PC-3 (cell line): ENCODE measurements at regions not wholly inside any gene's neighbourhood (a gene's known extent, or its start where the extent isn't known, plus 50 kb on each side); places are given as distances from the start of the nearest gene placed in this dataset.

ENCODE experiments used
- ATAC-seq: fragments of 200-7000 bp; cut with Tn5 transposase; 2 replicates; pipeline ENCODE4 v1.9.1; 2020; ENCODE audit warnings: mild to moderate bottlenecking, moderate library complexity
- BruUV-seq: library from RNA; stranded (reverse); fragments of 400-500 nt; replicated peaks from 2 replicates; lab custom pipeline; 2021; lab: Mats Ljungman, UMichigan
- CTCF ChIA-PET: fragments of 300-600 bp; sonication (Branson Sonifier 250); formaldehyde crosslinking; loops from one replicate; lab custom pipeline; 2022; ENCODE audit warnings: antibody characterized with exemption; lab: Charles Lee
- POLR2A ChIA-PET: fragments of 300-600 bp; sonication (Branson Sonifier 250); formaldehyde crosslinking; loops from one replicate; lab custom pipeline; 2022; ENCODE audit warnings: antibody characterized with exemption; ENCODE audit not compliant: unreplicated experiment; lab: Charles Lee
- DNase-seq: peaks from one replicate; pipeline ENCODE4 v3.0.0-alpha.2; 2015
- H2AFZ ChIP-seq: fragments of 300-600 bp; sonication (generic); 2 replicates; pipeline ENCODE4 v1.6.0; 2016; ENCODE audit warnings: antibody characterized with exemption, low read length
- H3F3A ChIP-seq: fragments of 300-600 bp; sonication (generic); one replicate; pipeline ENCODE4 v1.6.0; 2017; ENCODE audit warnings: antibody characterized with exemption, low read length, control low read depth, mild to moderate bottlenecking; ENCODE audit not compliant: unreplicated experiment
- H3K27ac ChIP-seq: fragments of 300-600 bp; sonication (generic); 2 replicates; pipeline ENCODE4 v1.5.1; 2016; ENCODE audit warnings: mild to moderate bottlenecking, low read length
- H3K27me3 ChIP-seq: fragments of 300-600 bp; sonication (generic); 2 replicates; pipeline ENCODE4 v1.6.1; 2016; ENCODE audit warnings: low read length, mixed read lengths
- H3K36me3 ChIP-seq: fragments of 300-600 bp; sonication (generic); 2 replicates; pipeline ENCODE4 v1.6.1; 2016; ENCODE audit warnings: low read depth, mixed run types, low read length, mixed read lengths
- H3K4me1 ChIP-seq: fragments of 300-600 bp; sonication (generic); 2 replicates; pipeline ENCODE4 v1.5.1; 2016; ENCODE audit warnings: low read length; ENCODE audit not compliant: insufficient read depth
- H3K4me2 ChIP-seq: fragments of 300-600 bp; sonication (generic); 2 replicates; pipeline ENCODE4 v1.6.0; 2016; ENCODE audit warnings: low read length
- H3K4me3 ChIP-seq: fragments of 300-600 bp; sonication (generic); 2 replicates; pipeline ENCODE4 v1.5.1; 2016; ENCODE audit warnings: mild to moderate bottlenecking, low read length, mixed read lengths
- H3K79me2 ChIP-seq: fragments of 300-600 bp; sonication (generic); 2 replicates; pipeline ENCODE4 v1.6.1; 2017; ENCODE audit warnings: low read length, mixed read lengths
- H3K9ac ChIP-seq: fragments of 300-600 bp; sonication (generic); 2 replicates; pipeline ENCODE4 v1.6.0; 2016; ENCODE audit warnings: mild to moderate bottlenecking, low read length
- H3K9me2 ChIP-seq: fragments of 300-600 bp; sonication (generic); replicated peaks from 2 replicates; pipeline ENCODE4 v1.6.1; 2016; ENCODE audit warnings: mixed run types, low read length, mixed read lengths
- H3K9me3 ChIP-seq: fragments of 300-600 bp; sonication (generic); 2 replicates; pipeline ENCODE4 v1.6.1; 2016; ENCODE audit warnings: low read length, mixed read lengths
- H4K20me1 ChIP-seq: fragments of 300-600 bp; sonication (generic); 2 replicates; pipeline ENCODE4 v1.6.1; 2016; ENCODE audit warnings: low read length, mixed read lengths
- EZH2 ChIP-seq: fragments of 300-600 bp; sonication (generic); IDR thresholded peaks from one replicate; pipeline ENCODE4 v1.6.1; 2017; ENCODE audit warnings: antibody characterized with exemption, mild to moderate bottlenecking, low read length; ENCODE audit not compliant: unreplicated experiment
- EZH2phosphoT487 ChIP-seq: fragments of 300-600 bp; sonication (generic); IDR thresholded peaks from 2 replicates; pipeline ENCODE4 v1.6.1; 2018; ENCODE audit warnings: mild to moderate bottlenecking, antibody characterized with exemption, low read length, borderline replicate concordance
- intact Hi-C: fragments of 100-400 bp; cut with micrococcal nuclease; formaldehyde crosslinking; loops from 2 replicates; pipeline ENCODE4 v1.9.0; 2023
- TF ChIP-seq, protein P1 (sequence below): fragments of 300-600 bp; sonication (generic); conservative IDR thresholded peaks from 2 replicates; pipeline ENCODE4 v1.5.1; 2017; ENCODE audit warnings: antibody characterized with exemption, low read depth, mild to moderate bottlenecking, low read length

DNA sequence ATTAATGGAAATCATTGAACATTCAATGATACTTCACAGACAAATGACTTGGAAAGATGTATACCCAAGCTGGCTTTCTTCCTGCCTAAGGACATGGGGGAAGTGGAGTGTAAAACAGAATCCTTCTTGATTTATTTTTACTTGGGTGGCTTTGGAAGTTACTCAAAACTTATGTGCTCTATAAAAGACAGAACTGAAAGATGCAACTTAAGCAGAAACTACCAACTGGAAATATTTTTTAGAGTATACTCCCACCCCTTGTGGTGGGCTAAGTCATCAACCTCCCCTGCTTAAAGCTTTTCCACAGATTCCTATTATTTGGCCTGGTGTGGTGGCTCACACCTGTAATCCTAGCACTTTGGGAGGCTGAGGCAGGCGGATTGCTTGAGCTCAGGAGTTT lies 126.0 kb upstream of the ATP2B1 start:
- Histone ChIP-seq H3K9me3 (no peaks in the 10 kb centered on the region), H3K36me3 (no peaks in the 10 kb centered on the region), H3K4me3 (no peak overlapping the region), H3K79me2 (no peaks in the 10 kb centered on the region), H3K4me2 (no peak overlapping the region), H4K20me1 (no peaks in the 10 kb centered on the region), H3K27me3 (no peaks in the 10 kb centered on the region), H3K27ac (no peak overlapping the region), H2AFZ (no peak overlapping the region), H3K9ac (no peak overlapping the region), H3K9me2 (no peaks in the 10 kb centered on the region), H3F3A (no peaks in the 10 kb centered on the region), H3K4me1 (no peaks in the 10 kb centered on the region)
- BruUV-seq, result no TSS peak
- ATAC-seq, result no peak
- no peak for TF ChIP-seq EZH2phosphoT487
- no peak for TF ChIP-seq EZH2
- intact Hi-C loops, result no loop called here
- no peak for DNase-seq
- ChIA-PET POLR2A (no interaction called here), CTCF (no interaction called here)

DNA sequence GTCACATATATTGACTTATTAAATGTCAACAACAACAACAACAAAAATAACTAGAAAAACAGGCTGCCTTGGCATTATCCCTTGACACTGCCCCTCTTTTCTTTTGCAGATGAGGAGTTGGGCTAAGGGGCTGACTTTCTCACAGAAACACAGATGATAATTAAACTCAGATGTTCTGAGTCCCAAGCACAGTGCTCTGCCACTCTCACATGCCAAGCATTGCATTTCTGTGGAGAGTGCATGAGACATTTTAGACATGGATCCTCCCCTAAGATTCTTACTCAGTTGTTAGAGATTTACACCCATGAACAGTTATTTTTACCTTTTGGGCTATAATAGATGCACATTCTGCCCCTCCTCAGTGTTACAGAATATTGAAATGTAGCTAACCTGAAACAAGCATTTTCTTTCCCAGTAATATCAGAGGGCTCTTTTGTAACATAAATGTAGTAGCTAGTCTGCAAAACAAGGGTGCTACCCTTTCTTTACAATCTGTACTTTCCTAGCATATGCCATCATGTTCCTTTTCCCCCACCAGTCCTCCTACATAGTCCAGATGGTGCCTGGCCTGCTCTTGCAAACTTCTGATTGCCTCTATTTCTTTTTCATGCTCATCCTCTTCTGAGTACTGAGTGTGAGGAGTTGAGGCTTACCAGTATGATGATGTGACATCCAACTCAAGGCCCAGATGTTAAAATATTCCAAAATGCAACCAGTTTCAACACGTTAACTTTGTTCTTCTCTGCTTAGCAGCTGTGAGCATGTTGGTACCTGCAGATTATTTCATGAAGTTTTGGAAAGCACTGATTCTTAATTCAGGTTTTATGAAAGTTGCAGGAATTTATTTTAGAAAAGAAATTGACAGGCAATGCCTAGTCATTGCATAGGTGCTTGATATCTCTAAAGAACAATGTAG lies 125.0 kb upstream of the ATP2B1 start:
- no peak overlapping the region for H3K9ac ChIP-seq
- H2AFZ ChIP-seq, result no peak overlapping the region
- no peak overlapping the region for H3K27ac ChIP-seq
- no peaks in the 10 kb centered on the region for H3K9me3 ChIP-seq
- no peak overlapping the region for H3K4me2 ChIP-seq
- H3F3A ChIP-seq, result no peaks in the 10 kb centered on the region
- no peaks in the 10 kb centered on the region for H3K27me3 ChIP-seq
- no peaks in the 10 kb centered on the region for H4K20me1 ChIP-seq
- H3K4me1 ChIP-seq, result no peaks in the 10 kb centered on the region
- POLR2A ChIA-PET, result no interaction called here
- no peaks in the 10 kb centered on the region for H3K9me2 ChIP-seq
- CTCF ChIA-PET, result no interaction called here
- no TSS peak for BruUV-seq
- ATAC-seq, result no peak
- no peaks in the 10 kb centered on the region for H3K36me3 ChIP-seq
- intact Hi-C loops, result no loop called here
- no peak overlapping the region for H3K4me3 ChIP-seq
- DNase-seq, result no peak
- no peak for TF ChIP-seq EZH2phosphoT487
- no peak for TF ChIP-seq EZH2
- TF ChIP-seq, protein P1, sequence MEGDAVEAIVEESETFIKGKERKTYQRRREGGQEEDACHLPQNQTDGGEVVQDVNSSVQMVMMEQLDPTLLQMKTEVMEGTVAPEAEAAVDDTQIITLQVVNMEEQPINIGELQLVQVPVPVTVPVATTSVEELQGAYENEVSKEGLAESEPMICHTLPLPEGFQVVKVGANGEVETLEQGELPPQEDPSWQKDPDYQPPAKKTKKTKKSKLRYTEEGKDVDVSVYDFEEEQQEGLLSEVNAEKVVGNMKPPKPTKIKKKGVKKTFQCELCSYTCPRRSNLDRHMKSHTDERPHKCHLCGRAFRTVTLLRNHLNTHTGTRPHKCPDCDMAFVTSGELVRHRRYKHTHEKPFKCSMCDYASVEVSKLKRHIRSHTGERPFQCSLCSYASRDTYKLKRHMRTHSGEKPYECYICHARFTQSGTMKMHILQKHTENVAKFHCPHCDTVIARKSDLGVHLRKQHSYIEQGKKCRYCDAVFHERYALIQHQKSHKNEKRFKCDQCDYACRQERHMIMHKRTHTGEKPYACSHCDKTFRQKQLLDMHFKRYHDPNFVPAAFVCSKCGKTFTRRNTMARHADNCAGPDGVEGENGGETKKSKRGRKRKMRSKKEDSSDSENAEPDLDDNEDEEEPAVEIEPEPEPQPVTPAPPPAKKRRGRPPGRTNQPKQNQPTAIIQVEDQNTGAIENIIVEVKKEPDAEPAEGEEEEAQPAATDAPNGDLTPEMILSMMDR, result no peak
- no peaks in the 10 kb centered on the region for H3K79me2 ChIP-seq

DNA sequence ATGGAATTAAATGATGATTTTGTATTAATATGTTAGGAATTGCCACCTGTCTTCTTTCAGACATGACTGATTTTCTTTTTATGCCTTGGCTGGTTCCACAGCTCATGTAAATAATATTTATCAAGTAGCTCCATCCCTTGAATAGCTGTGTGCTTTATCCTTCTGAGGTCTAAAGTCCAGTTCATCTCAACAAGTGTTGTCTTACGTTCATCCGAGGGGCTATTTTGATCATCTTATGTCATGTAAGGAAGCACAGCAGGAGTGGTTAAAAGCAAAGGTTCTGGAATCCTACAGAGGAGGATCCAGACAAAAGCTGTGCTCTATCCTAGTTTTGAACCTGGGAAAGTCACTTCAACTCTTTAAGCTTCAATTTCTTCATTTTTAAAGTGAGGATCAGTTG lies 123.7 kb upstream of the ATP2B1 start:
- Histone ChIP-seq H3K9me3 (no peaks in the 10 kb centered on the region), H2AFZ (no peak overlapping the region), H3K27ac (no peak overlapping the region), H3K9ac (no peak overlapping the region), H3K79me2 (no peaks in the 10 kb centered on the region), H3K27me3 (no peaks in the 10 kb centered on the region), H3F3A (no peaks in the 10 kb centered on the region), H3K4me3 (no peak overlapping the region), H3K4me1 (no peaks in the 10 kb centered on the region), H3K36me3 (no peaks in the 10 kb centered on the region), H4K20me1 (no peaks in the 10 kb centered on the region), H3K9me2 (no peaks in the 10 kb centered on the region), H3K4me2 (no peak overlapping the region)
- POLR2A ChIA-PET, result no interaction called here
- ATAC-seq, result no peak
- TF ChIP-seq EZH2phosphoT487, result no peak
- no peak for TF ChIP-seq EZH2
- TF ChIP-seq, protein P1, result no peak
- intact Hi-C loops, result no loop called here
- DNase-seq, result no peak
- CTCF ChIA-PET, result no interaction called here
- no TSS peak for BruUV-seq
